ENCODE measurements at regions not wholly inside any gene's neighbourhood (a gene's known extent, or its start where the extent isn't known, plus 50 kb on each side); places are given as distances from the start of the nearest gene placed in this dataset.

- TF ChIP-seq, protein P1, sequence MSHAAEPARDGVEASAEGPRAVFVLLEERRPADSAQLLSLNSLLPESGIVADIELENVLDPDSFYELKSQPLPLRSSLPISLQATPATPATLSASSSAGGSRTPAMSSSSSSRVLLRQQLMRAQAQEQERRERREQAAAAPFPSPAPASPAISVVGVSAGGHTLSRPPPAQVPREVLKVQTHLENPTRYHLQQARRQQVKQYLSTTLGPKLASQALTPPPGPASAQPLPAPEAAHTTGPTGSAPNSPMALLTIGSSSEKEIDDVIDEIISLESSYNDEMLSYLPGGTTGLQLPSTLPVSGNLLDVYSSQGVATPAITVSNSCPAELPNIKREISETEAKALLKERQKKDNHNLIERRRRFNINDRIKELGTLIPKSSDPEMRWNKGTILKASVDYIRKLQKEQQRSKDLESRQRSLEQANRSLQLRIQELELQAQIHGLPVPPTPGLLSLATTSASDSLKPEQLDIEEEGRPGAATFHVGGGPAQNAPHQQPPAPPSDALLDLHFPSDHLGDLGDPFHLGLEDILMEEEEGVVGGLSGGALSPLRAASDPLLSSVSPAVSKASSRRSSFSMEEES (CRISPR knock-in tag; IDR thresholded peaks at IDR 0.05), result no peak
Measured at GRCh38 chr6:133697185-133697584, 191.7 kb upstream of the TCF21 start (continued).

GRCh38 chr6:133697666-133698065, 191.2 kb upstream of the TCF21 start:
- Histone ChIP-seq H3K36me3 (ENCODE audit: control insufficient read depth, insufficient read depth, low read length) (no peaks in the 10 kb centered on the region), H3K9me3 (replicated peaks; ENCODE audit: control insufficient read depth, insufficient read depth, low read depth, low read length) (peaks cover under 1% of the 10 kb centered on the region; the same call in 1 of the 2 replicates), H2AFZ (ENCODE audit: low read depth, low read length) (peak overlapping the region; percentile 22; the same call in 1 of the 2 replicates), H4K20me1 (replicated peaks; ENCODE audit: control insufficient read depth, insufficient read depth, low read length) (no peaks in the 10 kb centered on the region), H3K27me3 (ENCODE audit: control insufficient read depth in 2 of 2, insufficient read depth in 2 of 2, low read length in 2 of 2) (no peaks in the 10 kb centered on the region), H3K9ac (ENCODE audit: insufficient read depth in 1 of 2, low read depth in 2 of 2, low read length in 2 of 2) (no peak overlapping the region), H3K4me1 (replicated peaks in 1 of 2; ENCODE audit: control insufficient read depth in 2 of 2, insufficient read depth in 2 of 2, low read length in 2 of 2) (peaks cover 4 to 24% of the 10 kb centered on the region in 2 experiments; a peak in 4 of 5 replicates), H3K9me1 (ENCODE audit: control insufficient read depth, insufficient read depth, low read length) (no peaks in the 10 kb centered on the region), H3K79me2 (ENCODE audit: control insufficient read depth, insufficient read depth, low read length) (no peaks in the 10 kb centered on the region), H3K27ac (ENCODE audit: extremely low read depth, low read depth, low read length) (no peak overlapping the region), H3K4me3 (no peak overlapping the region), H3K4me2 (ENCODE audit: insufficient read depth, low read length) (no peak overlapping the region)
- TF ChIP-seq ZNF717 (CRISPR knock-in tag; IDR thresholded peaks at IDR 0.05), result no peak
- no peak for TF ChIP-seq NELFE (IDR thresholded peaks at IDR 0.05; ENCODE audit: insufficient read depth, insufficient read length)
- no peak for TF ChIP-seq NR2C2 (CRISPR knock-in tag; IDR thresholded peaks at IDR 0.05)
- TF ChIP-seq NR2C2 (tag; IDR thresholded peaks at IDR 0.05), result no peak
- no peak for TF ChIP-seq TARDBP (IDR thresholded peaks at IDR 0.05)
- no peak for TF ChIP-seq CREBBP (IDR thresholded peaks at IDR 0.05; ENCODE audit: low read depth, low read length)
- TF ChIP-seq ZBTB17 (CRISPR knock-in tag; IDR thresholded peaks at IDR 0.05), result no peak
- no peak for TF ChIP-seq ILK (tag; IDR thresholded peaks at IDR 0.05; ENCODE audit: borderline replicate concordance, low read depth)
- TF ChIP-seq RBM22 (IDR thresholded peaks at IDR 0.05; ENCODE audit: low read depth, low read length, poor library complexity, severe bottlenecking), result no peak
- ChIA-PET POLR2A (no interaction called here), CTCF (ENCODE audit: low intra/inter-chr PET ratio) (no interaction called here)
- no TSS peak for BruUV-seq (replicated peaks)
- intact Hi-C loops (cut with micrococcal nuclease) (no loop called here), in situ Hi-C loops (cut with MboI) (no loop called here)
- ATAC-seq (no peak), FAIRE-seq (no peak), DNase-seq (ENCODE audit: extremely low read depth in 1 of 4, low spot score in 3 of 4) (peak in 1 of 4 experiments; percentile 8)
- WGBS (ENCODE audit: insufficient coverage, low coverage, missing lambda C conversion rate), result 0% methylated on average over 1 of the region's 1 CpG

All from K562 (cell line).